ENCODE measurements at regions not wholly inside any gene's neighbourhood (a gene's known extent, or its start where the extent isn't known, plus 50 kb on each side); places are given as distances from the start of the nearest gene placed in this dataset.
"Not testable (repeated sequence)": the region's sequence is repeated elsewhere in the genome, so short reads cannot be mapped to it uniquely, and the experiment has no call there.

GRCh38 chr5:29451004-29451403 lies 1742.5 kb upstream of the CDH6 start:
- not testable (repeated sequence) for H3K4me3 ChIP-seq; H3K4me2 ChIP-seq; H3K27ac ChIP-seq (ENCODE audit: low read depth); H3K36me3 ChIP-seq (ENCODE audit: insufficient read depth); H4K20me1 ChIP-seq (replicated peaks; ENCODE audit: insufficient read depth); ATAC-seq; H3K27ac Mint-ChIP-seq; H3K36me3 Mint-ChIP-seq (ENCODE audit: low read depth); H3K79me2 ChIP-seq (replicated peaks; ENCODE audit: insufficient read depth); H3F3A ChIP-seq (replicated peaks; ENCODE audit: low read depth); H2AFZ ChIP-seq; H3K9me2 ChIP-seq (ENCODE audit: insufficient read depth); DNase-seq (ENCODE audit: low spot score); H3K27me3 ChIP-seq (ENCODE audit: insufficient read depth); H3K27me3 Mint-ChIP-seq (ENCODE audit: insufficient read depth, low read depth, poor library complexity); H3K9me3 Mint-ChIP-seq; H3K4me1 ChIP-seq (ENCODE audit: insufficient read depth); H3K4me1 Mint-ChIP-seq; H3K4me3 Mint-ChIP-seq

- Histone ChIP-seq H3K4me2 (no peak overlapping the region), H3K4me1 (ENCODE audit: insufficient read depth) (no peaks in the 10 kb centered on the region), H2AFZ (no peak overlapping the region), H3K27me3 (ENCODE audit: insufficient read depth) (no peaks in the 10 kb centered on the region), H3K27ac (ENCODE audit: low read depth) (no peak overlapping the region), H3K79me2 (replicated peaks; ENCODE audit: insufficient read depth) (no peaks in the 10 kb centered on the region), H3F3A (replicated peaks; ENCODE audit: low read depth) (no peaks in the 10 kb centered on the region), H3K4me3 (no peak overlapping the region), H3K36me3 (ENCODE audit: insufficient read depth) (no peaks in the 10 kb centered on the region), H4K20me1 (replicated peaks; ENCODE audit: insufficient read depth) (no peaks in the 10 kb centered on the region), H3K9me2 (ENCODE audit: insufficient read depth) (no peaks in the 10 kb centered on the region)
- H3K27me3 Mint-ChIP-seq (ENCODE audit: insufficient read depth, low read depth, poor library complexity) = no peaks in the 10 kb centered on the region
- ATAC-seq (no peak), DNase-seq (ENCODE audit: low spot score) (no peak)
- H3K27ac Mint-ChIP-seq = no peak overlapping the region
- no peak overlapping the region for H3K4me3 Mint-ChIP-seq
- H3K9me3 Mint-ChIP-seq = no peaks in the 10 kb centered on the region
- H3K4me1 Mint-ChIP-seq = no peaks in the 10 kb centered on the region
- no peaks in the 10 kb centered on the region for H3K36me3 Mint-ChIP-seq (ENCODE audit: low read depth)
- TF ChIP-seq ZNF331 (CRISPR knock-in tag; IDR thresholded peaks at IDR 0.05; ENCODE audit: low read depth) (no peak), ZNF114 (CRISPR knock-in tag; IDR thresholded peaks at IDR 0.05) (no peak), CREB1 (CRISPR knock-in tag; IDR thresholded peaks at IDR 0.05; ENCODE audit: low read depth) (no peak), REST (IDR thresholded peaks at IDR 0.05; ENCODE audit: unreplicated experiment) (no peak), CTCF (conservative IDR thresholded peaks at IDR 0.05; ENCODE audit: low read depth in 2 of 2) (no peak), POLR2AphosphoS5 (IDR thresholded peaks at IDR 0.05; ENCODE audit: low read depth) (no peak), EZH2phosphoT487 (IDR thresholded peaks at IDR 0.05; ENCODE audit: unreplicated experiment) (no peak), STAT1 (IDR thresholded peaks at IDR 0.05; ENCODE audit: unreplicated experiment) (no peak), ZNF462 (CRISPR knock-in tag; IDR thresholded peaks at IDR 0.05) (no peak), ETS1 (IDR thresholded peaks at IDR 0.05) (no peak), JUNB (IDR thresholded peaks at IDR 0.05; ENCODE audit: unreplicated experiment) (no peak)
Observed at GRCh38 chr5:29414681-29415080, 1778.8 kb upstream of the CDH6 start.

Data from GM23338 (cell line).